Cardiac fibroblast (primary cell): ENCODE measurements at regions not wholly inside any gene's neighbourhood (a gene's known extent, or its start where the extent isn't known, plus 50 kb on each side); places are given as distances from the start of the nearest gene placed in this dataset.

Experiments used
- DNase-seq, 2 donors: peaks; one replicate each; pipeline versions ENCODE4 v3.0.0 to v3.0.0-alpha.2; 2010; ENCODE audit warnings: low read depth in 2 of 2
- H3K4me3 ChIP-seq, 2 donors: replicated peaks in 1 of 2; 1 replicate in 1 of 2; 2 replicates in 1 of 2; pipeline ENCODE4 v1.5.1; 2011; ENCODE audit warnings: low read depth in 2 of 2, low read length in 2 of 2, mild to moderate bottlenecking in 2 of 2, moderate library complexity in 1 of 2
- CTCF ChIP-seq: IDR thresholded peaks from one replicate; pipeline ENCODE4 v1.5.1; 2011; ENCODE audit warnings: low read depth, mild to moderate bottlenecking, low read length, inconsistent platforms

DNA sequence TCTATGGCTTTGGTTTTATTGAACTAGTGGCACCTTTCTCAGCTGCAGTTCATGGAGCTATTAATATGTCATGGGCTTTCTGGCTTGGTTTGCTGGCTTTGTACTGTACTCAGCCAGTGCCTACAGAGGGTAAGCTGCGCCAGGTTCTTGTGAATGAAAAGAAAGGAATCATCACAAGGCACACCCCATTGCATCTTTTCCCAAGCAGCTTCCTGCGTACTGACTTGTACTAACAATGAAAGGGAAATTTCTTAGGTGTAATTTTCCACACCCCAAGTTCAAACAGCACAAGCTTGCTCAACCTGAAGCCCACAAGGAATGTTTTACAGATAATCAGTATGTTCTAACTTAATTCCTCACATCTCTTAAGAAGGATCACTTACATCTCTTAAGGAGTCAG, 78.0 kb upstream of the TNFSF18 start:
- no peak for TF ChIP-seq CTCF
- no peak overlapping the region for H3K4me3 ChIP-seq
- no peak for DNase-seq

- no peak for TF ChIP-seq CTCF
- no peak overlapping the region for H3K4me3 ChIP-seq
- DNase-seq = no peak
Observed at GRCh38 chr1:173127369-173128307, 76.9 kb upstream of the TNFSF18 start.

DNA sequence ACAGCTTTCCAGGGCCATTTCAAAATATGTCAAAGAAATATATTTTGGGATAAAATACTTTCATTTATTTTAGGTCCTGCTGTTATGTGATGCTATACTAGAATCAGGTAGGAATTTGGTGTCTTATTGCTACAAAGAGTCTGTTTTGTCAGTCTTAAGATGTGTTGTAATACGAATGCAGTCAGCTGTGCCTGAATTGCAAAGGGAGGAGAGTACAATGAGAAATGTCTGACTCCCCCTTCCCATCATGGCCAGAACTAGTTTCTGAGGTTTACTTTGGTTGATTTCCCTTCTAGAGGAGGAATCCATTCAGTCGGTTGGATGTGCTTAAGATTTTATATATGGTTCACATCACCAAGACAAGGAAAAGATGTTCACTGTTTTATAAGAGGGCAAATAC, 75.7 kb upstream of the TNFSF18 start:
- H3K4me3 ChIP-seq = no peak overlapping the region
- DNase-seq = peak in 1 of 2 donors; percentile 38
- TF ChIP-seq CTCF = no peak

DNA sequence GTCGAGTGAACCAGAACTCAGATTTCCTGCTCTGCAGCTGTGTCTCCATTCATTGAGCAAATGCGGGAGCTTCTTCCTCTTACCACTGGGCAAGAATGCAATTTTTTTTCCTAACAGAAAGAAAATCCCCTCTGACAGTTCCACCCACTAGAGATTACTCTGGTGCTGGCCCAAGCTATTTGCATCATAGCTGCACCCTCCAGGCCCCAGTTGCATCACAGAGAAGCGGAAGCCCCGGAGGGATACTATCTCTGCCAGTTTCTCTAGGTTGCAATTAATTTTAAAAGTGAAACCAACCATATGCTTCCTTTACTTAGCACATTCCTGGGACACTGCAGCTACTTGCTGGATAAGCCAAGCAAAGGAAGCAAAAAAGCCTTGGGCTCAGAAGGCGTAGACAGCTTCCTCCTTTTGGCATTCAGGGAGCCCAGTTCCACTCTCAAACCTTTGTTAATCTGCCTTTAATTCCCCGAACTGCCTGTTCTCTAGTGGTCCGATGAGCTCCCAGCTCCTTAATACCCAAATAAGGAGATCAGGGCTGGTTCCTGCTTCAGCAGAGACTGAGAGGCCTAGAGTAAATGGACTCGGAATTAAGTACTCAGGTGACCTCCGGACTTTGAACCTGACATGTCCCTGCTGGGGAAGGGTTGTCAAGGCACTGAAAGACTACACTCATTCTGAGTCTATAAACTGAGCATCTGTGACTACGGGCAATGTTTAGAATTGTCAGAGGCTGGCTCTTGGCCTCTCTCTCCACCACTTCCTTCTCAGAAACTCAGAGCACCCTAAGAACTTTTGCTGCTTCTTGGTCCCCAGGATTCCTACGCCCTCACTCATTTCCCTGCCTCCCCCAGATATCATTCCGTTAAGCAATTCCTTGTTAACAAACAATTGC, 72.5 kb upstream of the TNFSF18 start:
- peak; percentile 94 to 98 for DNase-seq
- TF ChIP-seq CTCF = no peak
- H3K4me3 ChIP-seq = peak overlapping the region in 1 of 2 donors; percentile 29

GRCh38 chr1:173122344-173122935, 71.7 kb upstream of the TNFSF18 start:
- peak overlapping the region in 1 of 2 donors; percentile 5 for H3K4me3 ChIP-seq

More at GRCh38 chr1:173122344-173122935, 71.7 kb upstream of the TNFSF18 start:
- DNase-seq = peak; percentile 29 to 45
- TF ChIP-seq CTCF = no peak
